Kidney (tissue), 13 donors: ENCODE measurements at regions not wholly inside any gene's neighbourhood (a gene's known extent, or its start where the extent isn't known, plus 50 kb on each side); places are given as distances from the start of the nearest gene placed in this dataset.

Experiments used
- DNase-seq, 5 donors: peaks; one replicate each; pipeline ENCODE4 v3.0.0-alpha.2; 2013 to 2020
- FAIRE-seq: peaks from 2 replicates; lab custom pipeline; 2012; peaks lifted over from hg19 to GRCh38; lab: Jason Lieb, UNC
- H3K27ac ChIP-seq, 2 donors: one replicate each; pipeline ENCODE4 v1.7.0; 2013; ENCODE audit warnings: low read depth in 2 of 2, low read length in 2 of 2, inconsistent platforms in 1 of 2
- H3K27me3 ChIP-seq: one replicate; pipeline ENCODE4 v1.7.1; 2013; ENCODE audit warnings: low read length, inconsistent platforms; ENCODE audit not compliant: control insufficient read depth, insufficient read depth
- H3K36me3 ChIP-seq, 3 donors: one replicate each; pipeline versions ENCODE4 v1.7.0 to v1.7.1; 2013; ENCODE audit warnings: low read length in 3 of 3, control low read depth in 1 of 3, inconsistent platforms in 1 of 3; ENCODE audit not compliant: insufficient read depth in 3 of 3, control insufficient read depth in 2 of 3
- H3K4me1 ChIP-seq, 3 donors: one replicate each; pipeline versions ENCODE4 v1.7.0 to v1.7.1; 2013; ENCODE audit warnings: low read length in 3 of 3, inconsistent platforms in 1 of 3, low read depth in 1 of 3; ENCODE audit not compliant: control insufficient read depth in 2 of 3, insufficient read depth in 2 of 3
- H3K4me3 ChIP-seq, 3 donors: one replicate each; pipeline versions ENCODE4 v1.7.0 to v1.8.1; 2013; ENCODE audit warnings: low read length in 3 of 3, control low read depth in 1 of 3, inconsistent platforms in 1 of 3
- H3K9ac ChIP-seq, 3 donors: one replicate each; pipeline versions ENCODE4 v1.7.0 to v1.7.1; 2013; ENCODE audit warnings: low read length in 3 of 3, control low read depth in 1 of 3, inconsistent platforms in 1 of 3
- H3K9me3 ChIP-seq, 3 donors: one replicate each; pipeline versions ENCODE4 v1.7.0 to v1.7.1; 2013; ENCODE audit warnings: low read length in 3 of 3, control low read depth in 1 of 3, inconsistent platforms in 1 of 3; ENCODE audit not compliant: control insufficient read depth in 2 of 3, insufficient read depth in 1 of 3
- CTCF ChIP-seq: IDR thresholded peaks from 3 replicates; pipeline ENCODE4 v1.5.1; 2012; ENCODE audit warnings: mild to moderate bottlenecking, moderate library complexity, borderline replicate concordance; ENCODE audit not compliant: insufficient read depth; ENCODE audit errors: extremely low read depth
- intact Hi-C: fragments of 100-400 bp; cut with DNase I; formaldehyde crosslinking; loops from one replicate; pipeline ENCODE4 v1.11.1; 2022
- donor health status: control.
- donor health status: control.
- donor health status: control.
- donor health status: control.
- donor health status: control.
- donor health status: DM: yes; HTN: yes; CAD: no.
- donor health status: Normal renal cell carcinoma (clear cell type).

- Histone ChIP-seq H3K4me3 (no peak overlapping the region), H3K36me3 (no peaks in the 10 kb centered on the region), H3K4me1 (no peaks in the 10 kb centered on the region), H3K9ac (no peak overlapping the region), H3K9me3 (no peaks in the 10 kb centered on the region), H3K27me3 (no peaks in the 10 kb centered on the region), H3K27ac (no peak overlapping the region)
- FAIRE-seq: no peak
- intact Hi-C loops: no loop called here
- TF ChIP-seq CTCF: no peak
- no peak for DNase-seq
Measured at GRCh38 chr6:164640956-164641355, 668.4 kb downstream of the C6orf118 start.

GRCh38 chr6:164628302-164628931 lies 681.0 kb downstream of the C6orf118 start:
- DNase-seq (peak in 1 of 5 donors; percentile 14), FAIRE-seq (no peak)
- Histone ChIP-seq H3K9me3 (no peaks in the 10 kb centered on the region), H3K27me3 (no peaks in the 10 kb centered on the region), H3K36me3 (no peaks in the 10 kb centered on the region), H3K9ac (no peak overlapping the region), H3K4me1 (no peaks in the 10 kb centered on the region), H3K27ac (no peak overlapping the region), H3K4me3 (no peak overlapping the region)
- intact Hi-C loops: no loop called here
- no peak for TF ChIP-seq CTCF

GRCh38 chr6:164616917-164617524 lies 692.4 kb downstream of the C6orf118 start:
- no peaks in the 10 kb centered on the region for H3K27me3 ChIP-seq
- no peak overlapping the region for H3K4me3 ChIP-seq
- no peak overlapping the region for H3K9ac ChIP-seq
- no peak overlapping the region for H3K27ac ChIP-seq
- no peaks in the 10 kb centered on the region for H3K4me1 ChIP-seq
- no peaks in the 10 kb centered on the region for H3K9me3 ChIP-seq
- no peaks in the 10 kb centered on the region for H3K36me3 ChIP-seq
- intact Hi-C loops: no loop called here
- FAIRE-seq (no peak), DNase-seq (no peak)
- no peak for TF ChIP-seq CTCF
